PFSK-1 (cell line): ENCODE measurements at regions not wholly inside any gene's neighbourhood (a gene's known extent, or its start where the extent isn't known, plus 50 kb on each side); places are given as distances from the start of the nearest gene placed in this dataset.

Source experiments
- REST ChIP-seq, 2 experiments: IDR thresholded peaks; 2 replicates each; pipeline versions ENCODE4 v1.6.1 to v1.8.0; 2011 to 2012; ENCODE audit warnings: low read depth in 2 of 2, low read length in 2 of 2, control low read depth in 1 of 2, inconsistent platforms in 1 of 2, mild to moderate bottlenecking in 1 of 2, moderate library complexity in 1 of 2; ENCODE audit not compliant: insufficient read depth in 1 of 2
- SIN3A ChIP-seq: IDR thresholded peaks from 2 replicates; pipeline ENCODE4 v1.6.1; 2012; ENCODE audit warnings: mild to moderate bottlenecking, low read length, moderate library complexity, borderline replicate concordance; ENCODE audit not compliant: insufficient read depth

GRCh38 chr22:46065691-46066454 is 84.5 kb upstream of the PPARA start:
- no peak for TF ChIP-seq REST (IDR thresholded peaks at IDR 0.05; ENCODE audit: insufficient read depth in 1 of 2, low read depth in 2 of 2, low read length in 2 of 2)
- TF ChIP-seq SIN3A: no peak
